ENCODE measurements at regions not wholly inside any gene's neighbourhood (a gene's known extent, or its start where the extent isn't known, plus 50 kb on each side); places are given as distances from the start of the nearest gene placed in this dataset.

GRCh38 chr18:45324101-45324494, 291.2 kb upstream of the SLC14A2 start:
- in situ Hi-C loops (cut with MboI; ENCODE audit: low sequenced_read_pairs) (no loop called here), dilution Hi-C loops (cut with HindIII; ENCODE audit: low sequenced_read_pairs, unreplicated experiment) (no loop called here), intact Hi-C loops (cut with micrococcal nuclease) (no loop called here)
- Histone ChIP-seq H3K27me3 (ENCODE audit: control insufficient read depth, insufficient read depth, low read length) (peaks cover 9% of the 10 kb centered on the region), H2BK120ac (ENCODE audit: low read depth, low read length) (no peak overlapping the region), H3K23ac (ENCODE audit: low read depth, low read length) (no peak overlapping the region), H3K56ac (ENCODE audit: extremely low read depth, insufficient read depth, low read length) (no peak overlapping the region), H4K5ac (ENCODE audit: low read depth, low read length) (peak overlapping the region; percentile 63; the same call in 1 of the 2 replicates), H2AFZ (replicated peaks; ENCODE audit: low read length, poor library complexity) (no peak overlapping the region), H3K4me1 (ENCODE audit: control insufficient read depth, insufficient read depth, low read length) (peaks cover 7% of the 10 kb centered on the region; the same call in 1 of the 2 replicates), H3K18ac (ENCODE audit: low read depth, low read length) (peak overlapping the region; percentile 50; the same call in 1 of the 2 replicates), H2BK20ac (ENCODE audit: low read depth, low read length) (no peak overlapping the region), H3K79me1 (ENCODE audit: low read depth in 1 of 2, low read length in 2 of 2) (no peaks in the 10 kb centered on the region), H3K27ac (ENCODE audit: insufficient read depth, low read length) (peak overlapping the region; percentile 44; the same call in 1 of the 2 replicates), H3K4me2 (ENCODE audit: low read depth, low read length) (no peak overlapping the region; the same call in 1 of the 2 replicates), H3K9me1 (ENCODE audit: insufficient read depth, low read length) (no peaks in the 10 kb centered on the region), H3K9me3 (ENCODE audit: control insufficient read depth, insufficient read depth, low read length) (no peaks in the 10 kb centered on the region), H2AK5ac (ENCODE audit: low read depth, low read length) (no peak overlapping the region), H4K8ac (ENCODE audit: low read depth in 2 of 2, low read length in 2 of 2) (no peak overlapping the region), H3K4me3 (ENCODE audit: insufficient read depth, low read depth, low read length) (no peak overlapping the region), H2BK15ac (ENCODE audit: low read depth, low read length) (no peak overlapping the region), H3K14ac (replicated peaks; ENCODE audit: low read depth, low read length) (no peak overlapping the region), H4K91ac (ENCODE audit: insufficient read depth, low read depth, low read length) (no peak overlapping the region), H2BK5ac (ENCODE audit: low read depth, low read length, poor library complexity, severe bottlenecking) (no peak overlapping the region), H2AK9ac (replicated peaks; ENCODE audit: low read depth, low read length, poor library complexity) (no peak overlapping the region), H4K20me1 (ENCODE audit: insufficient read depth, low read length) (no peaks in the 10 kb centered on the region), H3K9ac (ENCODE audit: low read depth, low read length) (no peak overlapping the region), H3K36me3 (ENCODE audit: control insufficient read depth, insufficient read depth, low read length) (no peaks in the 10 kb centered on the region), H3K4ac (ENCODE audit: low read depth, low read length) (no peak overlapping the region)
- ChIA-PET POLR2A (ENCODE audit: unreplicated experiment) (no interaction called here), CTCF (interaction anchor here (0.5 kb wide), 1 partner anchor 27 kb away, joined by 3 read pairs; no protein-coding TSS in a partner anchor)
- no TSS peak for BruUV-seq (replicated peaks)
- no peak for DNase-seq
- 49% methylated on average over 3 of the region's 3 CpGs; no CpG with 5 or more reads in 1 of the 2 experiments for WGBS, 2 experiments (ENCODE audit: extremely low coverage in 2 of 2, insufficient read length in 1 of 2)
- TF ChIP-seq POLR2A (IDR thresholded peaks at IDR 0.05; ENCODE audit: low read depth, low read length) (no peak), CEBPB (IDR thresholded peaks at IDR 0.05; ENCODE audit: low read depth, low read length) (no peak), CHD1 (IDR thresholded peaks at IDR 0.05; ENCODE audit: low read depth, low read length) (no peak), MXI1 (IDR thresholded peaks at IDR 0.05; ENCODE audit: borderline replicate concordance, low read depth, low read length) (no peak), RCOR1 (IDR thresholded peaks at IDR 0.05; ENCODE audit: insufficient replicate concordance, low read length) (no peak), MAFK (IDR thresholded peaks at IDR 0.05; ENCODE audit: low read depth, low read length) (no peak), SMC3 (IDR thresholded peaks at IDR 0.05; ENCODE audit: low read depth, low read length) (no peak), BHLHE40 (IDR thresholded peaks at IDR 0.05; ENCODE audit: low read depth, low read length) (no peak), RFX5 (IDR thresholded peaks at IDR 0.05; ENCODE audit: low read depth, low read length) (no peak), FOS (IDR thresholded peaks at IDR 0.05; ENCODE audit: low read depth, low read length) (no peak), USF2 (IDR thresholded peaks at IDR 0.05; ENCODE audit: low read depth, low read length) (no peak), ELK1 (IDR thresholded peaks at IDR 0.05; ENCODE audit: borderline replicate concordance, low read depth, low read length) (no peak), NFE2L2 (IDR thresholded peaks at IDR 0.05; ENCODE audit: low read depth, low read length) (no peak), RAD21 (IDR thresholded peaks at IDR 0.05; ENCODE audit: low read length) (no peak), MAZ (IDR thresholded peaks at IDR 0.05; ENCODE audit: borderline replicate concordance, low read depth, low read length) (no peak)
- TF ChIP-seq, protein P1, sequence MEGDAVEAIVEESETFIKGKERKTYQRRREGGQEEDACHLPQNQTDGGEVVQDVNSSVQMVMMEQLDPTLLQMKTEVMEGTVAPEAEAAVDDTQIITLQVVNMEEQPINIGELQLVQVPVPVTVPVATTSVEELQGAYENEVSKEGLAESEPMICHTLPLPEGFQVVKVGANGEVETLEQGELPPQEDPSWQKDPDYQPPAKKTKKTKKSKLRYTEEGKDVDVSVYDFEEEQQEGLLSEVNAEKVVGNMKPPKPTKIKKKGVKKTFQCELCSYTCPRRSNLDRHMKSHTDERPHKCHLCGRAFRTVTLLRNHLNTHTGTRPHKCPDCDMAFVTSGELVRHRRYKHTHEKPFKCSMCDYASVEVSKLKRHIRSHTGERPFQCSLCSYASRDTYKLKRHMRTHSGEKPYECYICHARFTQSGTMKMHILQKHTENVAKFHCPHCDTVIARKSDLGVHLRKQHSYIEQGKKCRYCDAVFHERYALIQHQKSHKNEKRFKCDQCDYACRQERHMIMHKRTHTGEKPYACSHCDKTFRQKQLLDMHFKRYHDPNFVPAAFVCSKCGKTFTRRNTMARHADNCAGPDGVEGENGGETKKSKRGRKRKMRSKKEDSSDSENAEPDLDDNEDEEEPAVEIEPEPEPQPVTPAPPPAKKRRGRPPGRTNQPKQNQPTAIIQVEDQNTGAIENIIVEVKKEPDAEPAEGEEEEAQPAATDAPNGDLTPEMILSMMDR (conservative IDR thresholded peaks at IDR 0.05; ENCODE audit: low read depth, low read length), result no peak
- no peak; the same call in 1 of the 2 replicates for ATAC-seq (ENCODE audit: low read depth)

Data from IMR-90 (cell line).